ENCODE measurements at regions not wholly inside any gene's neighbourhood (a gene's known extent, or its start where the extent isn't known, plus 50 kb on each side); places are given as distances from the start of the nearest gene placed in this dataset.

GRCh38 chr2:223227338-223227737, 175.3 kb downstream of the KCNE4 start:
- no peak for DNase-seq

- DNase-seq: no peak
Measured at GRCh38 chr2:223228871-223229270, 176.9 kb downstream of the KCNE4 start.

GRCh38 chr2:223230352-223230751, 178.4 kb downstream of the KCNE4 start:
- no peak for DNase-seq

GRCh38 chr2:223232285-223232684, 180.3 kb downstream of the KCNE4 start:
- no peak for DNase-seq

- DNase-seq: no peak
Measured at GRCh38 chr2:223232896-223233295, 180.9 kb downstream of the KCNE4 start.

- DNase-seq: no peak
Measured at GRCh38 chr2:223235986-223236385, 184.0 kb downstream of the KCNE4 start.

GRCh38 chr2:223238301-223238700, 186.3 kb downstream of the KCNE4 start:
- DNase-seq: no peak

GRCh38 chr2:223243233-223243632, 191.2 kb downstream of the KCNE4 start:
- DNase-seq: no peak

- no peak for DNase-seq
Measured at GRCh38 chr2:223247136-223247535, 195.1 kb downstream of the KCNE4 start.

- DNase-seq: no peak
Measured at GRCh38 chr2:223251656-223252229, 199.8 kb downstream of the KCNE4 start.

GRCh38 chr2:223260681-223261080, 208.7 kb downstream of the KCNE4 start:
- DNase-seq: no peak

- no peak for DNase-seq
Measured at GRCh38 chr2:223262946-223263345, 211.0 kb downstream of the KCNE4 start.

- DNase-seq: no peak
Measured at GRCh38 chr2:223264541-223265193, 212.7 kb downstream of the KCNE4 start.

GRCh38 chr2:223267160-223267951, 215.4 kb downstream of the KCNE4 start:
- no peak for DNase-seq

- no peak for DNase-seq
Measured at GRCh38 chr2:223269386-223269785, 217.4 kb downstream of the KCNE4 start.

- DNase-seq: no peak
Measured at GRCh38 chr2:223270548-223270947, 218.6 kb downstream of the KCNE4 start.

- no peak for DNase-seq
Measured at GRCh38 chr2:223273995-223274394, 222.0 kb downstream of the KCNE4 start.

GRCh38 chr2:223282221-223282620, 230.2 kb downstream of the KCNE4 start:
- no peak for DNase-seq

- no peak for DNase-seq
Measured at GRCh38 chr2:223283329-223283728, 231.3 kb downstream of the KCNE4 start.

GRCh38 chr2:223283771-223284170, 231.8 kb downstream of the KCNE4 start:
- DNase-seq: no peak

GRCh38 chr2:223285370-223286265, 233.6 kb downstream of the KCNE4 start:
- no peak for DNase-seq

GRCh38 chr2:223294756-223295155, 242.8 kb downstream of the KCNE4 start:
- DNase-seq: no peak

- no peak for DNase-seq
Measured at GRCh38 chr2:223297788-223298187, 245.8 kb downstream of the KCNE4 start.

Data from CD4-positive, alpha-beta T cell treated with Interleukin-12 subunit alpha and Interleukin-12 subunit beta, for 1 hour (primary cell).